C4-2B (cell line): ENCODE measurements at regions not wholly inside any gene's neighbourhood (a gene's known extent, or its start where the extent isn't known, plus 50 kb on each side); places are given as distances from the start of the nearest gene placed in this dataset.

Source experiments
- H3K27ac ChIP-seq: fragments of 450-650 bp; 2 replicates; pipeline ENCODE4 v1.5.1; 2017
- CTCF ChIP-seq: fragments of 450-650 bp; conservative IDR thresholded peaks from 2 replicates; pipeline ENCODE4 v1.5.1; 2017; ENCODE audit warnings: mild to moderate bottlenecking
- ZFX ChIP-seq: fragments of 450-650 bp; IDR thresholded peaks from 2 replicates; pipeline ENCODE4 v1.6.1; 2017

- TF ChIP-seq ZFX (no peak), CTCF (no peak)
- no peak overlapping the region for H3K27ac ChIP-seq
Measured at GRCh38 chr7:53087274-53087673, 51.8 kb downstream of the POM121L12 start.

GRCh38 chr7:53094191-53094590 lies 58.8 kb downstream of the POM121L12 start:
- H3K27ac ChIP-seq = no peak overlapping the region
- TF ChIP-seq CTCF (no peak), ZFX (no peak)

- no peak overlapping the region for H3K27ac ChIP-seq
Measured at GRCh38 chr7:53094827-53095226, 59.4 kb downstream of the POM121L12 start.

GRCh38 chr7:53095731-53096501 lies 60.5 kb downstream of the POM121L12 start:
- H3K27ac ChIP-seq = no peak overlapping the region
- TF ChIP-seq CTCF = no peak

More at GRCh38 chr7:53094827-53095226, 59.4 kb downstream of the POM121L12 start:
- no peak for TF ChIP-seq ZFX
- no peak for TF ChIP-seq CTCF

GRCh38 chr7:53100091-53100490 lies 64.7 kb downstream of the POM121L12 start:
- TF ChIP-seq ZFX (no peak), CTCF (no peak)
- no peak overlapping the region for H3K27ac ChIP-seq

GRCh38 chr7:53101026-53101425 lies 65.6 kb downstream of the POM121L12 start:
- no peak for TF ChIP-seq ZFX
- no peak for TF ChIP-seq CTCF
- H3K27ac ChIP-seq = no peak overlapping the region

GRCh38 chr7:53110425-53110824 lies 75.0 kb downstream of the POM121L12 start:
- TF ChIP-seq CTCF (no peak), ZFX (no peak)
- no peak overlapping the region for H3K27ac ChIP-seq
